ENCODE measurements at regions not wholly inside any gene's neighbourhood (a gene's known extent, or its start where the extent isn't known, plus 50 kb on each side); places are given as distances from the start of the nearest gene placed in this dataset.

DNA sequence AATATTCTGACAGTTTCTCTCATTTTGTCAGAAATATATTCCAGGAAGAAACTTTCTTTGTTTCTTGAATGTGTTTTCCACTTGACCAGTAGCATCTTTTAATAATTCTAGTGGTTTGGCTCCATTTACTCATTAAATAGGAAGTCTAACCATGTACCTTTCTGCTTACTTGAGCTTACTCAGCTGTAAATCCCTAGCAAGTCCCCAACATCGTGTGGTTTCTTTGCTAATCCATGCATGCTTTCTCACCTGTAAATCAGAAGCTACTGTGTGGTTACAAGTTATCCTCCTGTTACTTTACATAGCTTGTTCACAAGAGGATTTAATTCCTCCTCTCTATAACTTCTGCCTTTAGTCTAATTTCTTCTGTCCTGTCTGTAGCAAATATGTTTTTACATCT is 227.7 kb downstream of the FSCB start:
- Mint-ChIP-seq H3K4me1 (ENCODE audit: low read depth, unreplicated experiment) (no peaks in the 10 kb centered on the region), H3K4me3 (ENCODE audit: unreplicated experiment) (no peak overlapping the region), H3K9me3 (ENCODE audit: unreplicated experiment) (no peaks in the 10 kb centered on the region), H3K36me3 (ENCODE audit: insufficient read depth, unreplicated experiment) (no peaks in the 10 kb centered on the region), H3K27ac (ENCODE audit: unreplicated experiment) (no peak overlapping the region), H3K27me3 (ENCODE audit: insufficient read depth, unreplicated experiment) (no peaks in the 10 kb centered on the region)
- Histone ChIP-seq H3K4me3 (ENCODE audit: low read depth, low read length) (no peak overlapping the region), H3K27me3 (replicated peaks; ENCODE audit: control insufficient read depth, insufficient read depth, low read length) (no peaks in the 10 kb centered on the region), H3K9me3 (no peaks in the 10 kb centered on the region), H3K36me3 (ENCODE audit: control insufficient read depth, insufficient read depth, low read length) (no peaks in the 10 kb centered on the region), H3K4me1 (no peaks in the 10 kb centered on the region)
- no TSS peak for BruUV-seq (replicated peaks)
- intact Hi-C loops (cut with micrococcal nuclease; ENCODE audit: unreplicated experiment): no loop called here
- no peak for DNase-seq
- POLR2A ChIA-PET: no interaction called here
- TF ChIP-seq, protein P1, sequence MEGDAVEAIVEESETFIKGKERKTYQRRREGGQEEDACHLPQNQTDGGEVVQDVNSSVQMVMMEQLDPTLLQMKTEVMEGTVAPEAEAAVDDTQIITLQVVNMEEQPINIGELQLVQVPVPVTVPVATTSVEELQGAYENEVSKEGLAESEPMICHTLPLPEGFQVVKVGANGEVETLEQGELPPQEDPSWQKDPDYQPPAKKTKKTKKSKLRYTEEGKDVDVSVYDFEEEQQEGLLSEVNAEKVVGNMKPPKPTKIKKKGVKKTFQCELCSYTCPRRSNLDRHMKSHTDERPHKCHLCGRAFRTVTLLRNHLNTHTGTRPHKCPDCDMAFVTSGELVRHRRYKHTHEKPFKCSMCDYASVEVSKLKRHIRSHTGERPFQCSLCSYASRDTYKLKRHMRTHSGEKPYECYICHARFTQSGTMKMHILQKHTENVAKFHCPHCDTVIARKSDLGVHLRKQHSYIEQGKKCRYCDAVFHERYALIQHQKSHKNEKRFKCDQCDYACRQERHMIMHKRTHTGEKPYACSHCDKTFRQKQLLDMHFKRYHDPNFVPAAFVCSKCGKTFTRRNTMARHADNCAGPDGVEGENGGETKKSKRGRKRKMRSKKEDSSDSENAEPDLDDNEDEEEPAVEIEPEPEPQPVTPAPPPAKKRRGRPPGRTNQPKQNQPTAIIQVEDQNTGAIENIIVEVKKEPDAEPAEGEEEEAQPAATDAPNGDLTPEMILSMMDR (IDR thresholded peaks at IDR 0.05; ENCODE audit: insufficient read depth in 1 of 2, low read depth in 1 of 2, low read length in 1 of 2, severe bottlenecking in 1 of 2, unreplicated experiment in 1 of 2): no peak
- CTCF ChIA-PET: no interaction called here

DNA sequence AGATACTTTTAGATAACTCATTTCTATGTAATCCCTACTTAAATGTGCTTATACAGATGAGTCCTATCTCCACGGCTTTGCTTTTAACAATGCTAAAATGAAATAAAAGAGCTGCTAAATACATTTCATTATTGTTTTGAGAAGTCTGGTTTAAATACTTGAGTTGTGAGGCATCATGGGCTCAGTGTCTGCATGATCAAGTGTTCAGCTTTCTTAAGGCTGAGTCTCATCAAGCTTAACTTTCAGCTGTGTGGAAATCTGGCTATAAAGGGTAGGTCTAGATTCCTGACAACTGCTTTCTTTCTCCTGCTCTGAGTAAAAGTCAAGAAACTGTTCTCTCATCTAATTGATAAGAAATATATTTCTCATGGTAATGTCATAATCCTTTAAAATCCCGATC is 235.4 kb downstream of the FSCB start:
- H3K27me3 ChIP-seq (replicated peaks; ENCODE audit: control insufficient read depth, insufficient read depth, low read length): no peaks in the 10 kb centered on the region
- H3K4me1 Mint-ChIP-seq (ENCODE audit: low read depth, unreplicated experiment): no peaks in the 10 kb centered on the region
- POLR2A ChIA-PET: no interaction called here
- TF ChIP-seq, protein P1 (IDR thresholded peaks at IDR 0.05; ENCODE audit: insufficient read depth in 1 of 2, low read depth in 1 of 2, low read length in 1 of 2, severe bottlenecking in 1 of 2, unreplicated experiment in 1 of 2): no peak
- intact Hi-C loops (cut with micrococcal nuclease; ENCODE audit: unreplicated experiment): no loop called here
- DNase-seq: no peak
- no peaks in the 10 kb centered on the region for H3K27me3 Mint-ChIP-seq (ENCODE audit: insufficient read depth, unreplicated experiment)
- no peak overlapping the region for H3K4me3 ChIP-seq (ENCODE audit: low read depth, low read length)
- H3K9me3 Mint-ChIP-seq (ENCODE audit: unreplicated experiment): peaks cover 16% of the 10 kb centered on the region
- CTCF ChIA-PET: no interaction called here
- peaks cover 6% of the 10 kb centered on the region; the same call in 1 of the 2 replicates for H3K4me1 ChIP-seq
- H3K36me3 ChIP-seq (ENCODE audit: control insufficient read depth, insufficient read depth, low read length): no peaks in the 10 kb centered on the region
- no peak overlapping the region for H3K27ac Mint-ChIP-seq (ENCODE audit: unreplicated experiment)
- H3K36me3 Mint-ChIP-seq (ENCODE audit: insufficient read depth, unreplicated experiment): no peaks in the 10 kb centered on the region
- H3K9me3 ChIP-seq: 0 out of 2 replicates have a peak, but pooled peaks cover 2% of the 10 kb centered on the region
- BruUV-seq (replicated peaks): no TSS peak
- H3K4me3 Mint-ChIP-seq (ENCODE audit: unreplicated experiment): no peak overlapping the region

DNA sequence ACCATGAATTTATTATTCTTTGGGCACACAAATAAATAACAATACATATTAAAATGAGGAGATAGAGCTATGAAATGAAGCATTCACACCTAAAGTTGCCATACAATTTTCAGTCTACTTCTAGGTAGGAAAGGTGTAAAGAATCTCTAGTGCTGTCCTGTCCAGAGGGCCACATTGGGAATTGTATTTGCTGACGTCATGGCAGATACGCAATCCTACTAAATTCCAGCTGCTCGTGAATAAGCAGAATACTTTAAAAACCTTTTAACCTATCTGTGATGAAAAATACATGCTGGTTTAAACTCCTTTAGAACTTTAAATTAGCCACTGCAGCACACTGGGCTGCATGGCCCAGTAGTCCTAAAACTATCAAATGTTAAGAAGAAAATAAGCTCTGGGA is 236.1 kb downstream of the FSCB start:
- TF ChIP-seq, protein P1 (IDR thresholded peaks at IDR 0.05; ENCODE audit: insufficient read depth in 1 of 2, low read depth in 1 of 2, low read length in 1 of 2, severe bottlenecking in 1 of 2, unreplicated experiment in 1 of 2): no peak
- no peaks in the 10 kb centered on the region for H3K27me3 Mint-ChIP-seq (ENCODE audit: insufficient read depth, unreplicated experiment)
- POLR2A ChIA-PET: no interaction called here

More for the DNA sequence above, 236.1 kb downstream of the FSCB start:
- Histone ChIP-seq H3K36me3 (ENCODE audit: control insufficient read depth, insufficient read depth, low read length) (no peaks in the 10 kb centered on the region), H3K9me3 (0 out of 2 replicates have a peak, but pooled peaks cover 2% of the 10 kb centered on the region), H3K4me1 (peaks cover 6% of the 10 kb centered on the region; the same call in 1 of the 2 replicates), H3K4me3 (ENCODE audit: low read depth, low read length) (no peak overlapping the region), H3K27me3 (replicated peaks; ENCODE audit: control insufficient read depth, insufficient read depth, low read length) (no peaks in the 10 kb centered on the region)
- CTCF ChIA-PET: no interaction called here
- Mint-ChIP-seq H3K4me3 (ENCODE audit: unreplicated experiment) (no peak overlapping the region), H3K4me1 (ENCODE audit: low read depth, unreplicated experiment) (no peaks in the 10 kb centered on the region), H3K36me3 (ENCODE audit: insufficient read depth, unreplicated experiment) (no peaks in the 10 kb centered on the region), H3K9me3 (ENCODE audit: unreplicated experiment) (peaks cover 16% of the 10 kb centered on the region), H3K27ac (ENCODE audit: unreplicated experiment) (no peak overlapping the region)
- no peak for DNase-seq
- intact Hi-C loops (cut with micrococcal nuclease; ENCODE audit: unreplicated experiment): no loop called here
- no TSS peak for BruUV-seq (replicated peaks)

All from Caco-2 (cell line).